IMR-90 (cell line): ENCODE measurements at regions not wholly inside any gene's neighbourhood (a gene's known extent, or its start where the extent isn't known, plus 50 kb on each side); places are given as distances from the start of the nearest gene placed in this dataset.

ENCODE experiments used
- ATAC-seq: fragments of 200-7000 bp; cut with Tn5 transposase; 2 replicates; pipeline ENCODE4 v1.9.1; 2020; ENCODE audit warnings: low read depth, mild to moderate bottlenecking, moderate library complexity
- BruUV-seq: library from RNA; stranded (reverse); fragments of 400-500 nt; replicated peaks from 2 replicates; lab custom pipeline; 2021; lab: Mats Ljungman, UMichigan
- CTCF ChIA-PET: fragments of 300-600 bp; formaldehyde crosslinking; extraction: SDS; loops from one replicate; lab custom pipeline; 2021; ENCODE audit warnings: antibody characterized with exemption; lab: Yijun Ruan, JAX
- POLR2A ChIA-PET: fragments of 300-600 bp; sonication (Branson Sonifier 250); formaldehyde crosslinking; loops from one replicate; lab custom pipeline; 2022; ENCODE audit warnings: antibody characterized with exemption; ENCODE audit not compliant: unreplicated experiment; lab: Charles Lee
- DNase-seq: peaks from one replicate; pipeline ENCODE4 v3.0.0; 2013
- H2AFZ ChIP-seq: replicated peaks from 2 replicates; pipeline ENCODE3; 2013; ENCODE audit warnings: low read length, mild to moderate bottlenecking; ENCODE audit not compliant: poor library complexity
- H2AK5ac ChIP-seq: 2 replicates; pipeline ENCODE4 v1.6.1; 2013; ENCODE audit warnings: low read depth, low read length, inconsistent platforms
- H2AK9ac ChIP-seq: replicated peaks from 2 replicates; pipeline ENCODE3; 2013; ENCODE audit warnings: mild to moderate bottlenecking, low read depth, low read length, moderate library complexity; ENCODE audit not compliant: poor library complexity
- H2BK120ac ChIP-seq: 2 replicates; pipeline ENCODE4 v1.6.1; 2013; ENCODE audit warnings: low read depth, low read length, inconsistent platforms
- H2BK15ac ChIP-seq: 3 replicates; pipeline ENCODE4 v1.6.1; 2013; ENCODE audit warnings: low read depth, low read length, inconsistent platforms
- H2BK20ac ChIP-seq: 2 replicates; pipeline ENCODE4 v1.6.1; 2013; ENCODE audit warnings: low read depth, mild to moderate bottlenecking, inconsistent platforms, low read length, moderate library complexity
- H2BK5ac ChIP-seq: 2 replicates; pipeline ENCODE4 v1.6.1; 2013; ENCODE audit warnings: mild to moderate bottlenecking, low read depth, low read length, inconsistent platforms; ENCODE audit not compliant: poor library complexity, severe bottlenecking
- H3K14ac ChIP-seq: replicated peaks from 2 replicates; pipeline ENCODE4 v1.6.1; 2013; ENCODE audit warnings: low read depth, low read length, inconsistent platforms
- H3K18ac ChIP-seq: 2 replicates; pipeline ENCODE4 v1.6.1; 2013; ENCODE audit warnings: low read depth, low read length, control low read depth
- H3K23ac ChIP-seq: 2 replicates; pipeline ENCODE4 v1.6.1; 2013; ENCODE audit warnings: low read depth, low read length, inconsistent platforms
- H3K27ac ChIP-seq: 2 replicates; pipeline ENCODE4 v1.5.1; 2013; ENCODE audit warnings: mild to moderate bottlenecking, control low read depth, low read length; ENCODE audit not compliant: insufficient read depth
- H3K27me3 ChIP-seq: 2 replicates; pipeline ENCODE4 v1.6.1; 2013; ENCODE audit warnings: low read length; ENCODE audit not compliant: control insufficient read depth, insufficient read depth
- H3K36me3 ChIP-seq: 2 replicates; pipeline ENCODE4 v1.6.1; 2013; ENCODE audit warnings: low read length, mixed read lengths; ENCODE audit not compliant: control insufficient read depth, insufficient read depth
- H3K4ac ChIP-seq: 2 replicates; pipeline ENCODE4 v1.6.1; 2013; ENCODE audit warnings: low read depth, low read length, inconsistent platforms
- H3K4me1 ChIP-seq: 2 replicates; pipeline ENCODE4 v1.6.1; 2013; ENCODE audit warnings: low read length, mixed read lengths; ENCODE audit not compliant: control insufficient read depth, insufficient read depth
- H3K4me2 ChIP-seq: 2 replicates; pipeline ENCODE4 v1.6.1; 2013; ENCODE audit warnings: low read depth, mild to moderate bottlenecking, control low read depth, low read length, moderate library complexity
- H3K4me3 ChIP-seq: 2 replicates; pipeline ENCODE4 v1.5.1; 2013; ENCODE audit warnings: low read depth, mild to moderate bottlenecking, control low read depth, low read length, moderate library complexity; ENCODE audit not compliant: insufficient read depth
- H3K56ac ChIP-seq: 2 replicates; pipeline ENCODE4 v1.6.1; 2013; ENCODE audit warnings: low read length, inconsistent platforms; ENCODE audit not compliant: insufficient read depth; ENCODE audit errors: extremely low read depth
- H3K79me1 ChIP-seq, 2 experiments: 2 replicates each; pipeline ENCODE4 v1.6.1; 2013; ENCODE audit warnings: low read length in 2 of 2, inconsistent platforms in 1 of 2, low read depth in 1 of 2
- H3K9ac ChIP-seq: 2 replicates; pipeline ENCODE4 v1.6.1; 2013; ENCODE audit warnings: low read depth, low read length, control low read depth
- H3K9me1 ChIP-seq: 2 replicates; pipeline ENCODE4 v1.6.1; 2013; ENCODE audit warnings: low read length, inconsistent platforms; ENCODE audit not compliant: insufficient read depth
- H3K9me3 ChIP-seq: 2 replicates; pipeline ENCODE4 v1.6.1; 2013; ENCODE audit warnings: low read length; ENCODE audit not compliant: control insufficient read depth, insufficient read depth
- H4K20me1 ChIP-seq: 2 replicates; pipeline ENCODE4 v1.6.1; 2013; ENCODE audit warnings: low read length, inconsistent platforms; ENCODE audit not compliant: insufficient read depth
- H4K5ac ChIP-seq: 2 replicates; pipeline ENCODE4 v1.6.1; 2013; ENCODE audit warnings: mild to moderate bottlenecking, low read depth, low read length, control low read depth
- H4K8ac ChIP-seq, 2 experiments: 2 replicates each; pipeline ENCODE4 v1.6.1; 2013; ENCODE audit warnings: low read depth in 2 of 2, low read length in 2 of 2, control low read depth in 1 of 2, inconsistent platforms in 1 of 2
- H4K91ac ChIP-seq: 2 replicates; pipeline ENCODE4 v1.6.1; 2013; ENCODE audit warnings: low read depth, low read length, inconsistent platforms; ENCODE audit not compliant: insufficient read depth
- CEBPB ChIP-seq: IDR thresholded peaks from 2 replicates; pipeline ENCODE4 v1.6.1; 2012; ENCODE audit warnings: low read depth, low read length, improper control_type of control experiment
- RFX5 ChIP-seq: IDR thresholded peaks from 2 replicates; pipeline ENCODE4 v1.8.0; 2012; ENCODE audit warnings: low read depth, mild to moderate bottlenecking, low read length, moderate library complexity
- WGBS, 2 experiments: methylation state at CpG; one replicate each; pipeline versions ENCODE4 v1.1.5 to v1.1.7; 2013; ENCODE audit warnings: missing lambda C conversion rate in 2 of 2; ENCODE audit not compliant: insufficient read length in 1 of 2; ENCODE audit errors: extremely low coverage in 2 of 2; 5-methylcytosine and 5-hydroxymethylcytosine counted together
- dilution Hi-C: fragments of 300-500 bp; cut with HindIII; formaldehyde crosslinking; loops from one replicate; pipeline ENCODE4 v1.14.3; 2018; ENCODE audit warnings: low sequenced_read_pairs; ENCODE audit not compliant: unreplicated experiment
- in situ Hi-C: fragments of 300-500 bp; cut with MboI; formaldehyde crosslinking; loops from 3 replicates; pipeline ENCODE4 v1.14.3; 2019; ENCODE audit warnings: low sequenced_read_pairs, inconsistent platforms, mixed read lengths
- intact Hi-C: fragments of 100-400 bp; cut with micrococcal nuclease; formaldehyde crosslinking; loops from 2 replicates; pipeline ENCODE4 v1.10.0; 2022

DNA sequence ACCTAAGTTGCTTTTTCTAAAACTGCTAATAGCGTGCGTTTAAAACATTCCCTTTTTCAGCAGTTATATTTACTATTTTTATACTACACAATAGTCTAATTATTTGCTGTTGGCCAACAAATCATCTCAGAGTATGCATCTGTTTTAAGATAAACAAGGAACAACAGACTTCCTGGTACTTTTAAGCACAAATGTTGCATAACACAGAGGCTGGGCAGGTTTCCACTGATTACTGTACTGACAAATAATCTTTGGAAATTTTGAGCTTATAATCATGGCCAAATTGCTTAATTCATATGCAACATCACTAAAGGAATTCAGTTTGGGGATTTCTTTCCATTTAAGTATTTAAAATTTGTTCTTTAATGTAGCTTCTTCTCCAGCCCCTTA, 737.4 kb upstream of the SALL3 start:
- DNase-seq (no peak), ATAC-seq (no peak)
- H3K9me1 ChIP-seq = no peaks in the 10 kb centered on the region
- ChIA-PET CTCF (no interaction called here), POLR2A (no interaction called here)
- no peak overlapping the region for H2AK5ac ChIP-seq
- H4K91ac ChIP-seq = no peak overlapping the region
- H3K56ac ChIP-seq = no peak overlapping the region
- no peak overlapping the region for H3K4me2 ChIP-seq
- no TSS peak for BruUV-seq
- H4K20me1 ChIP-seq = no peaks in the 10 kb centered on the region
- no peak overlapping the region for H2AK9ac ChIP-seq
- H3K4me3 ChIP-seq = no peak overlapping the region
- dilution Hi-C loops (no loop called here), in situ Hi-C loops (no loop called here), intact Hi-C loops (no loop called here)
- WGBS, 2 experiments = no CpG with 5 or more reads among the region's 2 CpGs
- H3K14ac ChIP-seq = no peak overlapping the region
- H2BK120ac ChIP-seq = no peak overlapping the region
- no peak overlapping the region for H3K23ac ChIP-seq
- no peak overlapping the region for H2BK20ac ChIP-seq
- no peak overlapping the region for H4K8ac ChIP-seq
- no peak overlapping the region for H2BK15ac ChIP-seq
- no peak overlapping the region for H2BK5ac ChIP-seq
- no peak overlapping the region for H3K4ac ChIP-seq
- no peak overlapping the region for H4K5ac ChIP-seq
- H3K27ac ChIP-seq = no peak overlapping the region
- H3K9me3 ChIP-seq = peaks cover 46% of the 10 kb centered on the region
- H3K27me3 ChIP-seq = no peaks in the 10 kb centered on the region
- no peak overlapping the region for H3K18ac ChIP-seq
- TF ChIP-seq RFX5 (no peak), CEBPB (no peak)
- H3K9ac ChIP-seq = no peak overlapping the region
- no peaks in the 10 kb centered on the region for H3K36me3 ChIP-seq
- H2AFZ ChIP-seq = no peak overlapping the region
- H3K4me1 ChIP-seq = no peaks in the 10 kb centered on the region
- no peaks in the 10 kb centered on the region for H3K79me1 ChIP-seq
